Neural progenitor cell (in vitro differentiated cells): ENCODE measurements at regions not wholly inside any gene's neighbourhood (a gene's known extent, or its start where the extent isn't known, plus 50 kb on each side); places are given as distances from the start of the nearest gene placed in this dataset.

Experiments used
- DNase-seq: peaks from one replicate; pipeline ENCODE4 v3.0.0-alpha.2; 2016; ENCODE audit warnings: low spot score
- H2AFZ ChIP-seq: fragments of 200-600 bp; sonication (generic); replicated peaks from 2 replicates; pipeline ENCODE4 v1.6.1; 2016; ENCODE audit warnings: antibody characterized with exemption
- H3F3A ChIP-seq: fragments of 200-600 bp; sonication (generic); 2 replicates; pipeline ENCODE4 v1.6.1; 2016; ENCODE audit warnings: antibody characterized with exemption, low read depth
- H3K27ac ChIP-seq: fragments of 200-600 bp; sonication (generic); 2 replicates; pipeline ENCODE4 v1.5.1; 2016; ENCODE audit warnings: mild to moderate bottlenecking
- H3K27me3 ChIP-seq: fragments of 200-600 bp; sonication (generic); 2 replicates; pipeline ENCODE4 v1.6.1; 2016; ENCODE audit warnings: mild to moderate bottlenecking, moderate library complexity
- H3K36me3 ChIP-seq: fragments of 200-600 bp; sonication (generic); 2 replicates; pipeline ENCODE4 v1.5.1; 2016
- H3K4me1 ChIP-seq: fragments of 200-600 bp; sonication (generic); 2 replicates; pipeline ENCODE4 v1.6.1; 2016; ENCODE audit warnings: mixed run types
- H3K4me2 ChIP-seq: fragments of 200-600 bp; sonication (generic); 2 replicates; pipeline ENCODE4 v1.6.1; 2016
- H3K4me3 ChIP-seq: fragments of 200-600 bp; sonication (generic); 2 replicates; pipeline ENCODE4 v1.5.1; 2016
- H3K79me2 ChIP-seq: fragments of 200-600 bp; sonication (generic); 2 replicates; pipeline ENCODE4 v1.6.1; 2016; ENCODE audit warnings: low read depth
- H3K9ac ChIP-seq: fragments of 200-600 bp; sonication (generic); 2 replicates; pipeline ENCODE4 v1.6.1; 2016
- H3K9me3 ChIP-seq: fragments of 200-600 bp; sonication (generic); 2 replicates; pipeline ENCODE4 v1.5.1; 2016; ENCODE audit warnings: low read depth
- H4K20me1 ChIP-seq: fragments of 200-600 bp; sonication (generic); 2 replicates; pipeline ENCODE4 v1.6.1; 2016; ENCODE audit warnings: low read depth
- H3K27ac Mint-ChIP-seq: 3 replicates; pipeline ENCODE4 v1.8.0; 2021; ENCODE audit warnings: mixed read lengths
- H3K27me3 Mint-ChIP-seq: 2 replicates; pipeline ENCODE4 v1.8.0; 2022; ENCODE audit warnings: low read depth, mild to moderate bottlenecking, inconsistent platforms, moderate library complexity, mixed read lengths; ENCODE audit not compliant: insufficient read depth
- H3K36me3 Mint-ChIP-seq: 3 replicates; pipeline ENCODE4 v1.8.0; 2021; ENCODE audit warnings: mixed read lengths
- H3K4me1 Mint-ChIP-seq: 3 replicates; pipeline ENCODE4 v1.8.0; 2021; ENCODE audit warnings: mixed read lengths
- H3K4me3 Mint-ChIP-seq: 3 replicates; pipeline ENCODE4 v1.8.0; 2021; ENCODE audit warnings: mild to moderate bottlenecking, moderate library complexity, mixed read lengths
- H3K9me3 Mint-ChIP-seq: 3 replicates; pipeline ENCODE4 v1.8.0; 2020; ENCODE audit warnings: mixed read lengths
- EZH2 ChIP-seq: fragments of 200-600 bp; sonication (generic); IDR thresholded peaks from 2 replicates; pipeline ENCODE4 v1.6.1; 2017; ENCODE audit warnings: antibody characterized with exemption, mild to moderate bottlenecking, moderate library complexity
- EZH2phosphoT487 ChIP-seq: fragments of 200-600 bp; sonication (generic); IDR thresholded peaks from 2 replicates; pipeline ENCODE4 v1.6.1; 2017; ENCODE audit warnings: antibody characterized with exemption
- TF ChIP-seq, protein P1 (sequence below): fragments of 200-600 bp; sonication (generic); IDR thresholded peaks from 2 replicates; pipeline ENCODE4 v1.5.1; 2017; ENCODE audit warnings: antibody characterized with exemption, mild to moderate bottlenecking

DNA sequence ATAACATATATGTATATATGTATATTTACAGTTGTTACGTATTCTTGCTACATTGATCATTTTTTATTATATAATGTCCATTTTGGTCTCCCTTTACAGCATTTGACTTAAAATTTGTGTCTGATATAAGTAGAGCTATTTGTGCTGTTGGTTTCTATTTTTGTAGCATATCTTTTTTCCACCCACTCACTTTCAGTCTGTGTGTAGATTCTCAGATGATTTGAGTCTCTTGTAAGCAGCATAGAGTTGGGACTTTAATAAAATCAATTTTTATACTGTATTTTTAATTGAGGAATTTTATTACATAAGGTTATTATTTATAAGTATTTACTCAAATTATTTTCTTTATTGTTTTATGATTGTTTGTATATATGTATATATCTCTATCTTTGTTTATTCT lies 1293.7 kb downstream of the TMEM121 start:
- no peak overlapping the region for H3K9ac ChIP-seq
- no peaks in the 10 kb centered on the region for H3K36me3 ChIP-seq
- H4K20me1 ChIP-seq, result no peaks in the 10 kb centered on the region
- H3K36me3 Mint-ChIP-seq, result no peaks in the 10 kb centered on the region
- H3K4me1 Mint-ChIP-seq, result no peaks in the 10 kb centered on the region
- no peak for DNase-seq
- H3K27ac ChIP-seq, result no peak overlapping the region
- H3K79me2 ChIP-seq, result no peaks in the 10 kb centered on the region
- no peak overlapping the region for H3K4me2 ChIP-seq
- H3K4me3 Mint-ChIP-seq, result no peak overlapping the region
- TF ChIP-seq EZH2phosphoT487 (no peak), EZH2 (no peak)
- TF ChIP-seq, protein P1, sequence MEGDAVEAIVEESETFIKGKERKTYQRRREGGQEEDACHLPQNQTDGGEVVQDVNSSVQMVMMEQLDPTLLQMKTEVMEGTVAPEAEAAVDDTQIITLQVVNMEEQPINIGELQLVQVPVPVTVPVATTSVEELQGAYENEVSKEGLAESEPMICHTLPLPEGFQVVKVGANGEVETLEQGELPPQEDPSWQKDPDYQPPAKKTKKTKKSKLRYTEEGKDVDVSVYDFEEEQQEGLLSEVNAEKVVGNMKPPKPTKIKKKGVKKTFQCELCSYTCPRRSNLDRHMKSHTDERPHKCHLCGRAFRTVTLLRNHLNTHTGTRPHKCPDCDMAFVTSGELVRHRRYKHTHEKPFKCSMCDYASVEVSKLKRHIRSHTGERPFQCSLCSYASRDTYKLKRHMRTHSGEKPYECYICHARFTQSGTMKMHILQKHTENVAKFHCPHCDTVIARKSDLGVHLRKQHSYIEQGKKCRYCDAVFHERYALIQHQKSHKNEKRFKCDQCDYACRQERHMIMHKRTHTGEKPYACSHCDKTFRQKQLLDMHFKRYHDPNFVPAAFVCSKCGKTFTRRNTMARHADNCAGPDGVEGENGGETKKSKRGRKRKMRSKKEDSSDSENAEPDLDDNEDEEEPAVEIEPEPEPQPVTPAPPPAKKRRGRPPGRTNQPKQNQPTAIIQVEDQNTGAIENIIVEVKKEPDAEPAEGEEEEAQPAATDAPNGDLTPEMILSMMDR, result no peak
- peaks cover 30% of the 10 kb centered on the region for H3K9me3 ChIP-seq
- no peaks in the 10 kb centered on the region for H3F3A ChIP-seq
- no peaks in the 10 kb centered on the region for H3K27me3 Mint-ChIP-seq
- H3K27me3 ChIP-seq, result no peaks in the 10 kb centered on the region
- H3K9me3 Mint-ChIP-seq, result peaks cover 14% of the 10 kb centered on the region
- H3K27ac Mint-ChIP-seq, result no peak overlapping the region
- H3K4me1 ChIP-seq, result no peaks in the 10 kb centered on the region
- no peak overlapping the region for H3K4me3 ChIP-seq
- H2AFZ ChIP-seq, result no peak overlapping the region

GRCh38 chr14:106821119-106821518 lies 1294.7 kb downstream of the TMEM121 start:
- no peaks in the 10 kb centered on the region for H3F3A ChIP-seq
- no peaks in the 10 kb centered on the region for H3K79me2 ChIP-seq
- peaks cover 20% of the 10 kb centered on the region for H3K9me3 ChIP-seq
- H3K27me3 Mint-ChIP-seq, result no peaks in the 10 kb centered on the region
- H3K4me3 ChIP-seq, result no peak overlapping the region
- TF ChIP-seq EZH2 (no peak), EZH2phosphoT487 (no peak)
- TF ChIP-seq, protein P1, result no peak
- no peak overlapping the region for H3K4me3 Mint-ChIP-seq
- no peaks in the 10 kb centered on the region for H3K36me3 ChIP-seq
- no peak overlapping the region for H3K27ac ChIP-seq
- H2AFZ ChIP-seq, result no peak overlapping the region
- no peak overlapping the region for H3K4me2 ChIP-seq
- no peaks in the 10 kb centered on the region for H3K4me1 Mint-ChIP-seq
- H3K36me3 Mint-ChIP-seq, result no peaks in the 10 kb centered on the region
- no peaks in the 10 kb centered on the region for H3K4me1 ChIP-seq
- H3K9me3 Mint-ChIP-seq, result peaks cover 20% of the 10 kb centered on the region
- H3K27me3 ChIP-seq, result no peaks in the 10 kb centered on the region
- no peaks in the 10 kb centered on the region for H4K20me1 ChIP-seq
- no peak overlapping the region for H3K9ac ChIP-seq
- H3K27ac Mint-ChIP-seq, result no peak overlapping the region
- no peak for DNase-seq

DNA sequence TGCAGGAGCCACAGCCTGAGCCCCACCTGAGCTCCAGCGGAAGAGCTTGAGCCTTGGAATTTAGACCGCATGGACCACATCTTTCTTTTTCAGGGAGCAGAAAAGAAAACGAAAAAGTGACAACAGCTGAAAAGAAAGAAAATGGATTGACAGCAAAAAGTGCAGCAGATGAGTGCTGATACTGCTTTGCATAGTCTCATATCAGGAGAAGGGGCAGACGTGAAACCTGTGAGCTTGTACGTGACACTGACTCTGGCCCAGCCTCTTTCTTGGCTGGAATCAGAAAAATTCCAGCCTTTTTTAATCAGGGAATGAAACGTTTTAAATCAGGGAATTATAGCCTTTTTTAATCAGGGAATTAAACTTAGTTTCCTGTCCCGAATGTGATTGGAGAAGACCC lies 1296.5 kb downstream of the TMEM121 start:
- no peak for DNase-seq
- TF ChIP-seq EZH2phosphoT487 (no peak), EZH2 (no peak)
- TF ChIP-seq, protein P1, result no peak
- Histone ChIP-seq H3K9me3 (peaks cover 16% of the 10 kb centered on the region), H3K79me2 (no peaks in the 10 kb centered on the region), H3K27me3 (no peaks in the 10 kb centered on the region), H3K4me3 (no peak overlapping the region), H3K4me2 (no peak overlapping the region), H3F3A (no peaks in the 10 kb centered on the region), H3K9ac (no peak overlapping the region), H2AFZ (no peak overlapping the region), H4K20me1 (no peaks in the 10 kb centered on the region), H3K36me3 (no peaks in the 10 kb centered on the region), H3K4me1 (no peaks in the 10 kb centered on the region), H3K27ac (no peak overlapping the region)
- Mint-ChIP-seq H3K9me3 (peaks cover 25% of the 10 kb centered on the region), H3K36me3 (no peaks in the 10 kb centered on the region), H3K4me3 (no peak overlapping the region), H3K27ac (no peak overlapping the region), H3K27me3 (no peaks in the 10 kb centered on the region), H3K4me1 (no peaks in the 10 kb centered on the region)

DNA sequence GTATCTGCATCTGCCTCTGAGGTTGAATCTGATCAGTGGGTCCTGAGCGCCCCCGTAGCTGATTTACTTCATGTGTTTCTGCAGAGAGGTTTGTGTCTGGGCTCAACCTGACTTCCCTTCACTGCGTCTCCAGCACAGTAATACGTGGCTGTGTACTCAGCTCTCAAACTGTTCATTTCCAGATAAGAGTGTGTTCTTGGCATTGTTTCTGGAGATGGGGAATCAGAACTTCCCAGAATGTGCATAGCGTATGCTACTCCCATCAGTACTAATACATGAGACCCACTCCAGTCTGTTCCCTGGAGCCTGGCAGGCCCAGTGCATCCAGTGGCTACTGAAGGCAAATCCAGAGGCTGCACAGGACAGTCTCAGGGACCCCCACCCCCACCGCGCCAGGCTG lies 1297.2 kb downstream of the TMEM121 start:
- Histone ChIP-seq H3K27ac (no peak overlapping the region), H3K36me3 (no peaks in the 10 kb centered on the region), H3K4me3 (no peak overlapping the region), H3K9me3 (peaks cover 16% of the 10 kb centered on the region), H2AFZ (no peak overlapping the region), H3K4me2 (no peak overlapping the region), H4K20me1 (no peaks in the 10 kb centered on the region), H3K4me1 (no peaks in the 10 kb centered on the region), H3K27me3 (no peaks in the 10 kb centered on the region), H3K79me2 (no peaks in the 10 kb centered on the region), H3K9ac (no peak overlapping the region), H3F3A (no peaks in the 10 kb centered on the region)
- H3K27me3 Mint-ChIP-seq, result no peaks in the 10 kb centered on the region
- H3K9me3 Mint-ChIP-seq, result peaks cover 27% of the 10 kb centered on the region
- no peaks in the 10 kb centered on the region for H3K36me3 Mint-ChIP-seq
- TF ChIP-seq, protein P1, result no peak
- TF ChIP-seq EZH2phosphoT487 (no peak), EZH2 (no peak)
- H3K27ac Mint-ChIP-seq, result no peak overlapping the region
- DNase-seq, result no peak
- no peaks in the 10 kb centered on the region for H3K4me1 Mint-ChIP-seq
- no peak overlapping the region for H3K4me3 Mint-ChIP-seq
